ENCODE measurements at regions not wholly inside any gene's neighbourhood (a gene's known extent, or its start where the extent isn't known, plus 50 kb on each side); places are given as distances from the start of the nearest gene placed in this dataset.

- Mint-ChIP-seq H3K27ac (no peak overlapping the region), H3K4me1 (ENCODE audit: low read depth) (no peaks in the 10 kb centered on the region), H3K27me3 (no peaks in the 10 kb centered on the region), H3K9me3 (peaks cover 8% of the 10 kb centered on the region), H3K36me3 (ENCODE audit: low read depth) (no peaks in the 10 kb centered on the region), H3K4me3 (no peak overlapping the region)
- intact Hi-C loops (cut with micrococcal nuclease): no loop called here
- DNase-seq (no peak), ATAC-seq (no peak)
- POLR2A ChIA-PET: no interaction called here
- no peak for TF ChIP-seq CTCF (IDR thresholded peaks at IDR 0.05)
- CTCF ChIA-PET: interaction anchor here (0.9 kb wide), 1 partner anchor 11 kb away, joined by 3 read pairs; no protein-coding TSS in a partner anchor
Measured at GRCh38 chr12:127548123-127548553, 718.8 kb upstream of the TMEM132C start.

DNA sequence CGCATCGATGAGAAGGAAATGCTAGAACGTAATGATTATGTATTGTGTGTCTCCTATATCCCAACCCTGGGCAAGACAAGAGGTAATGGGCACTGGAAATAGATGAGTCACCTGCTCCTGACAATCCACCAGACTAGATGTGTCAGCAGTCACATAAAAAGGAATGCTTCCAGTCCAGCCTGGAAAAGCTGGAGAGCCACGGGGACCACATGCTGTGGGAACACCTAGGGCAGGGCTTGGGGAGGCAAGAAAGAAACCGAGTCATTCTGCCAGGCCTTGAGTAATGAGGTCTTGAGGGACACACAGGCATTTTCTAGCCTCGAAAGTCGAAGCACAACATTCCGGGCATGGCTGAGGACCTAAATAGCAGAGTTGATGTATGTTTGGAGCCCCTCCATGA lies 716.7 kb upstream of the TMEM132C start:
- ATAC-seq: no peak
- Mint-ChIP-seq H3K4me1 (ENCODE audit: low read depth) (no peaks in the 10 kb centered on the region), H3K27me3 (no peaks in the 10 kb centered on the region), H3K9me3 (peaks cover 8% of the 10 kb centered on the region), H3K27ac (no peak overlapping the region), H3K4me3 (no peak overlapping the region), H3K36me3 (ENCODE audit: low read depth) (no peaks in the 10 kb centered on the region)
- TF ChIP-seq CTCF (IDR thresholded peaks at IDR 0.05): no peak
- intact Hi-C loops (cut with micrococcal nuclease): no loop called here
- DNase-seq: no peak
- CTCF ChIA-PET: no interaction called here
- POLR2A ChIA-PET: no interaction called here

DNA sequence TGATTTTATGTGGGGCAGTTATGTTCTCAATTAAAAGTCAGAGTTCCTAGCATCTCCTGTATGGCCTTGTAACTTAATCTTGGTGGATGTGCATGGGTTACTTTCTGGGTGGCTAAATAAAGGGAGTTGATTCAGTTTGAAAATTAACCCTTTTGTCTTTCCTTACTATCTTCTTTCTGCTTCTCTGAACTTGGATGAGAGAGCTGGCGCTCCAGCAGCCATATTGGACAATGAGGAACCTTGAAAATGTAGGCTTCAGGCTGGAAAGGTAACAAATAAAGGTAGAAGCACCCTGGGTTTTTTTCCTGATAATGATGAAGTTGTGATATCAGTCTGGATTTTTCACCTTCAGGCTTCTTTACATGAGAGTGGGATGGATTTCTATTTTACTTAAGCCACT lies 714.1 kb upstream of the TMEM132C start:
- no peaks in the 10 kb centered on the region for H3K36me3 Mint-ChIP-seq (ENCODE audit: low read depth)
- H3K27ac Mint-ChIP-seq: no peak overlapping the region
- ChIA-PET CTCF (no interaction called here), POLR2A (no interaction called here)
- ATAC-seq (no peak), DNase-seq (no peak)
- H3K9me3 Mint-ChIP-seq: peaks cover 8% of the 10 kb centered on the region
- no peak overlapping the region for H3K4me3 Mint-ChIP-seq
- H3K4me1 Mint-ChIP-seq (ENCODE audit: low read depth): no peaks in the 10 kb centered on the region
- no peak for TF ChIP-seq CTCF (IDR thresholded peaks at IDR 0.05)
- no peaks in the 10 kb centered on the region for H3K27me3 Mint-ChIP-seq
- intact Hi-C loops (cut with micrococcal nuclease): no loop called here

DNA sequence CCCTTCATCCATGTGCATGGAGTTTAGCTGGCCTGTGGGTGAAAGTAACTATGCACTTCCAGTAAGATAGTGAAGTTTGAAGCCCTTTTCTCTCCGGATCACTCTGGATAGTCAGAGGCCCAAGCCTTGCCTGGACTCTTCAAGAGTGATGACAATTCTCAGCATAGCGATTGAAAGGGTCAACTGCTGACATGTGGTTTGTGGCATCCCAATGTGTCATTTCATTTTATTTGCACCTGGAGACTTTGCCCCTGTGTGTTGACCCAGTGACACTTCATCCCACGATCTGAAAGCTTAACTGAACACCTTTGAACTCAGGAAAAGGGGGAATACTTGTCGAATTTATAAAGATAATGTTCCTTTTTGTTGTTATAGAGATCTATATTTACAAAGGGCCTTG lies 711.9 kb upstream of the TMEM132C start:
- Mint-ChIP-seq H3K9me3 (peaks cover 12% of the 10 kb centered on the region), H3K4me3 (no peak overlapping the region), H3K27ac (no peak overlapping the region), H3K36me3 (ENCODE audit: low read depth) (no peaks in the 10 kb centered on the region), H3K4me1 (ENCODE audit: low read depth) (peaks cover 15% of the 10 kb centered on the region), H3K27me3 (no peaks in the 10 kb centered on the region)
- no peak for DNase-seq
- intact Hi-C loops (cut with micrococcal nuclease): no loop called here
- CTCF ChIA-PET: no interaction called here
- no peak for TF ChIP-seq CTCF (IDR thresholded peaks at IDR 0.05)
- ATAC-seq: no peak
- POLR2A ChIA-PET: no interaction called here

GRCh38 chr12:127556231-127556886 lies 710.6 kb upstream of the TMEM132C start:
- no peaks in the 10 kb centered on the region for H3K27me3 Mint-ChIP-seq
- no peak for ATAC-seq
- peaks cover 12% of the 10 kb centered on the region for H3K9me3 Mint-ChIP-seq
- no peaks in the 10 kb centered on the region for H3K36me3 Mint-ChIP-seq (ENCODE audit: low read depth)
- no peak for TF ChIP-seq CTCF (IDR thresholded peaks at IDR 0.05)
- no peak overlapping the region for H3K4me3 Mint-ChIP-seq
- peaks cover 15% of the 10 kb centered on the region for H3K4me1 Mint-ChIP-seq (ENCODE audit: low read depth)
- POLR2A ChIA-PET: no interaction called here
- DNase-seq: no peak
- CTCF ChIA-PET: interaction anchor here (2.6 kb wide), 1 partner anchor 121 kb away, joined by 7 read pairs; no protein-coding TSS in a partner anchor
- no peak overlapping the region for H3K27ac Mint-ChIP-seq
- intact Hi-C loops (cut with micrococcal nuclease): no loop called here
